ENCODE measurements at regions not wholly inside any gene's neighbourhood (a gene's known extent, or its start where the extent isn't known, plus 50 kb on each side); places are given as distances from the start of the nearest gene placed in this dataset.

- H3K27ac ChIP-seq (ENCODE audit: insufficient read depth, low read length) = no peak overlapping the region
- H3K27me3 ChIP-seq (ENCODE audit: control insufficient read depth, insufficient read depth, low read length) = no peaks in the 10 kb centered on the region
- no peaks in the 10 kb centered on the region for H3K79me2 ChIP-seq (ENCODE audit: control insufficient read depth, insufficient read depth, low read length)
- DNase-seq (ENCODE audit: low read depth in 2 of 2) = no peak
- no peaks in the 10 kb centered on the region for H4K20me1 ChIP-seq (ENCODE audit: control insufficient read depth, extremely low read depth, insufficient read depth, low read length)
- H3K4me2 ChIP-seq (ENCODE audit: extremely low read depth, insufficient read depth, low read length) = no peak overlapping the region
- H3K9me3 ChIP-seq (ENCODE audit: control insufficient read depth, insufficient read depth, low read depth, low read length) = no peaks in the 10 kb centered on the region
- TF ChIP-seq EZH2 (IDR thresholded peaks at IDR 0.05; ENCODE audit: low read length, missing control alignments) (no peak), CTCF (conservative IDR thresholded peaks at IDR 0.05 in 1 of 2, IDR thresholded peaks at IDR 0.05 in 1 of 2; ENCODE audit: low read depth in 1 of 2, low read length in 2 of 2) (no peak)
- no peaks in the 10 kb centered on the region for H3K4me1 ChIP-seq (ENCODE audit: control insufficient read depth, extremely low read depth, insufficient read depth, low read length)
- no peak overlapping the region for H2AFZ ChIP-seq (ENCODE audit: low read length)
- no peak overlapping the region for H3K9ac ChIP-seq (ENCODE audit: insufficient read depth, low read length)
- H3K36me3 ChIP-seq (ENCODE audit: control insufficient read depth, insufficient read depth, low read length) = no peaks in the 10 kb centered on the region
- no peak overlapping the region for H3K4me3 ChIP-seq (replicated peaks in 1 of 4; ENCODE audit: control extremely low read depth in 1 of 4, insufficient read depth in 1 of 4, low read depth in 3 of 4, low read length in 4 of 4)
Measured at GRCh38 chr1:239672256-239672655, 285.9 kb downstream of the CHRM3 start.

GRCh38 chr1:239675735-239676134 lies 289.4 kb downstream of the CHRM3 start:
- no peak overlapping the region for H3K9ac ChIP-seq (ENCODE audit: insufficient read depth, low read length)
- TF ChIP-seq CTCF (conservative IDR thresholded peaks at IDR 0.05 in 1 of 2, IDR thresholded peaks at IDR 0.05 in 1 of 2; ENCODE audit: low read depth in 1 of 2, low read length in 2 of 2) = no peak
- TF ChIP-seq EZH2 (IDR thresholded peaks at IDR 0.05; ENCODE audit: low read length, missing control alignments) = no peak
- no peaks in the 10 kb centered on the region for H3K36me3 ChIP-seq (ENCODE audit: control insufficient read depth, insufficient read depth, low read length)
- H3K9me3 ChIP-seq (ENCODE audit: control insufficient read depth, insufficient read depth, low read depth, low read length) = no peaks in the 10 kb centered on the region
- H2AFZ ChIP-seq (ENCODE audit: low read length) = no peak overlapping the region
- H4K20me1 ChIP-seq (ENCODE audit: control insufficient read depth, extremely low read depth, insufficient read depth, low read length) = no peaks in the 10 kb centered on the region
- H3K4me3 ChIP-seq (replicated peaks in 1 of 4; ENCODE audit: control extremely low read depth in 1 of 4, insufficient read depth in 1 of 4, low read depth in 3 of 4, low read length in 4 of 4) = no peak overlapping the region
- no peak for DNase-seq (ENCODE audit: low read depth in 2 of 2)
- H3K27ac ChIP-seq (ENCODE audit: insufficient read depth, low read length) = no peak overlapping the region
- no peaks in the 10 kb centered on the region for H3K4me1 ChIP-seq (ENCODE audit: control insufficient read depth, extremely low read depth, insufficient read depth, low read length)
- H3K79me2 ChIP-seq (ENCODE audit: control insufficient read depth, insufficient read depth, low read length) = no peaks in the 10 kb centered on the region
- H3K27me3 ChIP-seq (ENCODE audit: control insufficient read depth, insufficient read depth, low read length) = no peaks in the 10 kb centered on the region
- H3K4me2 ChIP-seq (ENCODE audit: extremely low read depth, insufficient read depth, low read length) = no peak overlapping the region

GRCh38 chr1:239676522-239677273 lies 290.3 kb downstream of the CHRM3 start:
- H3K9me3 ChIP-seq (ENCODE audit: control insufficient read depth, insufficient read depth, low read depth, low read length) = no peaks in the 10 kb centered on the region
- H3K4me1 ChIP-seq (ENCODE audit: control insufficient read depth, extremely low read depth, insufficient read depth, low read length) = no peaks in the 10 kb centered on the region
- H3K36me3 ChIP-seq (ENCODE audit: control insufficient read depth, insufficient read depth, low read length) = no peaks in the 10 kb centered on the region
- H3K27ac ChIP-seq (ENCODE audit: insufficient read depth, low read length) = no peak overlapping the region
- TF ChIP-seq EZH2 (IDR thresholded peaks at IDR 0.05; ENCODE audit: low read length, missing control alignments) (no peak), CTCF (conservative IDR thresholded peaks at IDR 0.05 in 1 of 2, IDR thresholded peaks at IDR 0.05 in 1 of 2; ENCODE audit: low read depth in 1 of 2, low read length in 2 of 2) (no peak)
- H3K27me3 ChIP-seq (ENCODE audit: control insufficient read depth, insufficient read depth, low read length) = no peaks in the 10 kb centered on the region
- no peak for DNase-seq (ENCODE audit: low read depth in 2 of 2)
- H3K4me2 ChIP-seq (ENCODE audit: extremely low read depth, insufficient read depth, low read length) = no peak overlapping the region
- no peak overlapping the region for H3K4me3 ChIP-seq (replicated peaks in 1 of 4; ENCODE audit: control extremely low read depth in 1 of 4, insufficient read depth in 1 of 4, low read depth in 3 of 4, low read length in 4 of 4)
- no peak overlapping the region for H3K9ac ChIP-seq (ENCODE audit: insufficient read depth, low read length)
- no peaks in the 10 kb centered on the region for H3K79me2 ChIP-seq (ENCODE audit: control insufficient read depth, insufficient read depth, low read length)
- no peaks in the 10 kb centered on the region for H4K20me1 ChIP-seq (ENCODE audit: control insufficient read depth, extremely low read depth, insufficient read depth, low read length)
- H2AFZ ChIP-seq (ENCODE audit: low read length) = no peak overlapping the region
